HG03135 (cell line): ENCODE measurements at regions not wholly inside any gene's neighbourhood (a gene's known extent, or its start where the extent isn't known, plus 50 kb on each side); places are given as distances from the start of the nearest gene placed in this dataset.

Experiments
- ATAC-seq: cut with Tn5 transposase; IDR thresholded peaks from one replicate; pipeline ENCODE4 v1.9.1; 2021; ENCODE audit warnings: mild to moderate bottlenecking, moderate library complexity; ENCODE audit not compliant: unreplicated experiment

DNA sequence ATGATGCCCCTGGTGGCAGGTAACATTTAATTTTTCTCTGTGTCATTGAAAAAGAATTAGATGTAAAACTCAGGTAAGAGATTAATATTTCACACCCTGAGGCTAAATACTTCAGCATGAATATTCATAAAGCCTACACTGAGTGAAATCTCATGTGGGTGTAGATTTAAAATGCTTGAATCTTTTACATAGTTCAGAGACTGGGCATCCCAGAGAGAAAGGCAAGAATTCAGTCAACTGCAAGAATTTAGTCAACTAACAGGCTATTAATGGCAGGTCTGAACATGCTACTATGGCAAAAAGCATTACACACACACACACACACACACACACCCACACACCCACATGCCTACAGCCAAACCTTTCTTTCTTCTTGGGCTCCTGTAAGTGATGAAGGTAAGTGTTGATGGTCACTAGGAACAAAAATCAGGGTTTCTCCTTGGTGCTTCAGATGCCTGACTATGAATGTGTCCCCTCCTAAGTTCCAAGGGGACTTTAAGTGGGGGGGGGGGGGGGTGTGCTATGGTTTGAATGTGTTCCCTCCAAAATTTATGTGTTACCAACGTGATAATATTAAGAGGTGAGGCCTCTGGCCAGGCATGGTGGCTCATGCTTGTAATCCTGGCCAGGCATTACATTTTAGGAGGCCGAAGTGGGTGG is 63.7 kb upstream of the PSMD7 start:
- no peak for ATAC-seq

DNA sequence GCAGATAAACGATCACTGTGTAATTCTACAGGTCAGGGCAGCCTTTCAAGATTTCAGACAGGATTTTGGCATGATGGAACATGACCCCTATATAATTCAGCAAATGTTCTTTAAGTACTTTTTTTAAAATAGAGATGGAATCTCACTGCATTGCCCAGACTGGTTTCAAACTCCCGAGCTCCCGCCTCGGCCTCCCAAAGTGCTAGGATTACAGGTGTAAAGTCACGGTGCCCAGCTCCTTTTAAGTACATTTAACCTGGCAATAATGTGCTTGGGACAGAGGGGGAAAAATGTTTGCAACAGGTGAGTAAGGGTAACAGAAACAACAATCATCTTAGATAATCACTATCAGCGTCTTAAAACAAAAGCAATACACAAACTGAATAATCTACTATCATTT is 66.5 kb upstream of the PSMD7 start:
- no peak for ATAC-seq

DNA sequence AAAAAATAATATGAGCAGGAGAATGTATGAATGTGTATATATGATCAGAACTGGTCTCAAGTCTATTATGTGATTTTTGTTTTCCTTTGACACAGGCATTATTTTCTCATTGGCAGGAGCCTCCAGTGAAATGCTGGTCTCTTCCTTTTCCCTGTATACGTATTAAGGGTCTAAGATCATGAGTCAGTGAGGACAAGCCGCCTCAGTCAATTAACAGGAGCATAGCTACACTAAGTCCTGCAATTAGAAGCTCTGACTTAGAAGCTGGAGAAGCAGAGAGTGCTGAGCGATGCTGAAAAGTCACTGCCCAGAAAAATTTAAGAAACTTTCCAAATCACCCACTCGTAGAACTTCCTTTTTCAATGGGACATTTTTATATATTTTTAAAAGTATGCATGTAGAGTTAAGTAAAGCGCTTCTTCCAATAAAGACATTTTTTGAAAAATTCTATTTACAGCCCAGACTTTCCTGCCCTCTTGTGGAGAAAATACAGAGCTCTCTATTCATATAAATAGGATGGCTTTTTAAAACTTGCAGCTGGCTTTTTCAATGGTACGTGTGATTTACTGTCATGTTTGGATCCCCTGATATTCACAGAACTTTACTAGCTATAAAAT is 70.2 kb upstream of the PSMD7 start:
- no peak for ATAC-seq

DNA sequence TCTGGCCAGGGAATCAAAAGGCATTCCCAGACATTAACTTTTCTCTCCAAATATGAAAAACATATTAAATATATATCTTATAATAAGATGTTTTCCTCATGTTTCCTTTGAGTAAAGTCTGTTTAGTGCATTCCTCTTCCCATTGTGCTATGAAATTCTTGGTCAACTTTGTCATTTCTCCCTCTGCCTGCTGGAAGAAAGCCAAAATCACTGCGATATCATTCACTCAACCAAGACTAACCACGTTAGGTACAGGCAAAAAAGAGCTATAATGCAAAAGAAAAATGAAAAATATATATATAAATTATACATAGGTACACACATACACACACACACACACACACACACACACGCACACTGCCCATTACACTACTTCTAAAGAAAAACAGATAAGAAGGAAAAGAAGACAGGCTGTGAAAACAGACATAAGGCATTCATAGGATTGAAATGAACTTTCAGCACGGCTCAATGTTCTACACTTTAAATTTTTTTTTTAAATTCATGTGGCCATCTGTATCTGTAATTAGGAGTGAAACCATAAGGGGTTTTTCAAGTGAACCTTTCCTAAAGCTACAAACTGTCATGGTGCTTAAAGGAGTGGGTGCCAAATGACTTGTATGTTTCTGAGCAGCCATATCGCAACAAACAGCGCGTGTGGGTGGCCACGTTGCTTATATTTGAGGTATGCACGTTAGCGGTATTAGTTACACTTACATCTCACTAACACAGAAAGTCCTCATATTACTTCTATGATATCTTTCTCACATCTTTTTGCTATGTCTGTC is 71.6 kb upstream of the PSMD7 start:
- ATAC-seq, result no peak

DNA sequence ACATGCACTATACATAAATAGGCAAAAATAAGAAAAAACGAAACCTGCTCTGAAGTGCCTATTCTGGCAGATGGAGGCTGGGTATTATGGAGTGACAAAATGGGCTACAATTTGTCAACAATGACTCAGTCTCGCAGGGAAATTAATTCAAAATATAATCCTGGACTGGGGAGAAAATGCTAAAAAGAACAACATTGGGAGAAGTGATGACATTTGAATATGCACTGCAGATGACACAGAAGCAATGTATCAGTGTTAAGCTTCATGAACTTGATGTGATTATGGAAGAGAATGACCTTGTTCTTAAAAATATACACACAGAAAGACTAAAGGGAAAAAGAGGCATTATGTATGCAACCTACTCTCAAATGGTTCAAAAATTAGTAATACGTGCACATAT is 74.8 kb upstream of the PSMD7 start:
- no peak for ATAC-seq

DNA sequence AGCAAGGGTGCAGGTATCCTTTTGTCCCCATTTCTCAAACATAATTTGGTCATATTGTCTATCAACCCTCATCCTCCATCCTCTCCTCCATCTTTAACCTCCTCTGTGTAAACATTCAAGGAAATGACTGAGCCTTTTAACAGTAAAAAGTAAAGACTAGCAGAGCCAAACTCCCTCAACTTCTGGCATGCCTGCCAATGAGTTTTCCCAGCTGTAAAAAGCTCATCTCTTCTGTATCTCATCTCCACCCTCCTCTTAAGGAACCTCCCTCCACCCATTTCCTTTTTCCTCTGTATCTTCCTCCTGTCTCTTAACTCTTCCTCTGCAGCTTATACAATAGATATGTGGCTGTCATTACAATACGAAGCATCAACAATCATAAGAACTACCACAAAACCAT is 76.9 kb upstream of the PSMD7 start:
- ATAC-seq, result no peak

DNA sequence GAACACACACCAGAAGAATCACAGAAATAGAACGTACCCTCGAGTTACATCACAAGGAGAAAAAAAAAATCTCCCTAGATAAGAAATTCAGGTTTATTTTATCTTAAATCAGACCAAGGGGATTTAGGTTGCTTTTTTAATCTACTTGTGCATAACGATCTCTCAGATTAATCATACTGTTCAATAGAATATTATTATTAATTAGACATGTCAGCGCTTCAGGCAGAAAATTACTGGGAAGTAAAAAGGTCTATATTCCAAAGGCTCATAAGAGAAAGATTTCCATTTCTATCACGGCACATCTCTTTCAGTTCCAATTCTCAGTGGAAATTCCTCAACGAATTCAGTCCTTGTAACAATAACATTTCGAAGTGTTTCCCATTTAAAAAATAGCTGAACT is 77.7 kb upstream of the PSMD7 start:
- ATAC-seq, result no peak

DNA sequence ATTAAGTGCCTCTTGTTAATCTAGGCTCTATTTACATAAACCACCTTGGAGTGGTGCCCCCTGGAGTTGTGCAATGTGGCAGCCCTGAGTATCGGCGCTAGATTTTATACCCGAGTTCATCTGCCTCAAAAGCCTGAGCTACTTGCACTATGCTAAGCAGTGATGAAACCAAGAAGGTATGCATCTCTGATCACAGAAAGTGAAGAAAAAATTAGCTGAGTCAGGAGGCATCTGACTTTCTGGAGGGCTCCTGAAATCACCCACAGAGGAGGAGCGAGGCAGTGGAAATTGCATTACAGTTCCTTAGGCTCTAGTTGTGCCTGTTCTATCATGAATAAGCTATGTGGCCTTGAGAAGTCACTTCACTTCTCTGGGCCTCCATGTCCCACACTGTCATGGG is 80.3 kb upstream of the PSMD7 start:
- no peak for ATAC-seq

DNA sequence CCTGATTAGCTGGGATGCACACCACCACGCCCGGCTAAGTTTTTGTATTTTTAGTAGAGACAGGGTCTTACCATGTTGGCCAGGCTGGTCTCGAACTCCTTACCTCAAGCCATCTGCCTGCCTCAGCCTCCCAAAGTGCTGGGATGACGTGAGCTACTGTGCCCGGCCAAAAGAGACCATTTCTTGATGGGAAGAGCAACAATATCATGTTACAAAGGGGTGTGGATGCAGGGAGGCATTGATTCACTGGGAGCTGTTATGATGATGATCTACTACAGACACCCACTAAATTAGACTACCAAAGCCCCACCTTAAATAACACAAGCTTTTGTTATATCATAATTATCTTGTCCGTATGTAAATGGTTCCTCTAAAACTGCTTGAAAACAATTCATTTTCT is 81.4 kb upstream of the PSMD7 start:
- no peak for ATAC-seq

DNA sequence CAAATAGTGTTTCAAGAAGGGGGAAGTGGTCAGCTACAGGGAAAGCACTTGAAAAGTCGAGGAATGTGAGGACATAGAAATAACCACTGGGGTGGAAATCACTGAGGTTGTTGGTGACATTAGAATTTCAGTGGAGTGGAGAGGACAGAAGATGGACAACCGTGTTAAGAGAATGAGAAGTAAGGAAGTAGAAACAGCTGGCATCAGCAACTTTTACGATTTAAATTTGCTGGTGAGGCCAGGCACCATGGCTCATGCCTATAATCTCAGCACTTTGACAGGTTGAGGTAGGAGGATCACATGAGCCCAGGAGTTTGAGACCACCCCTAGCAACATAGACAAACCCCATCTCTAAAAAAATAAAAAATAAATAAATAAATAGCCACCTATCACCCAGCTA is 83.2 kb upstream of the PSMD7 start:
- ATAC-seq, result no peak

DNA sequence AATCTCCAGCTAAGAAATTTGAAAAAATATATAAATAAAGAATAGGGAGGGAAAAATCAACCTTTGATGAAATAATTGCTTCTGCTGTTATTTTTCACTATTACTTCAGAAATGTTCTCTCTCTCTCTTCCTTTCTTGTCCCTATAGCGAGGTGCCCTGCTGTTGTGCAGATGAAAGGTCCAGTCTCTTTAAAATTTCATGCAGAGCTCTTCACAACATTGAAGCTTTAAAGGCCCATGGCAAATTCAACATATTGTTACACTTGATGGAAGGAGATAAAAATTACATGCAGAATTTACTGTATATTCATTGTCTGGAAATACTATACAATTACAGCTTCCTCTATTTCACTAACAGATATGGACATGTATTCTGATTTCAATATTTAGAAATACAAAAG is 86.4 kb upstream of the PSMD7 start:
- ATAC-seq, result no peak

DNA sequence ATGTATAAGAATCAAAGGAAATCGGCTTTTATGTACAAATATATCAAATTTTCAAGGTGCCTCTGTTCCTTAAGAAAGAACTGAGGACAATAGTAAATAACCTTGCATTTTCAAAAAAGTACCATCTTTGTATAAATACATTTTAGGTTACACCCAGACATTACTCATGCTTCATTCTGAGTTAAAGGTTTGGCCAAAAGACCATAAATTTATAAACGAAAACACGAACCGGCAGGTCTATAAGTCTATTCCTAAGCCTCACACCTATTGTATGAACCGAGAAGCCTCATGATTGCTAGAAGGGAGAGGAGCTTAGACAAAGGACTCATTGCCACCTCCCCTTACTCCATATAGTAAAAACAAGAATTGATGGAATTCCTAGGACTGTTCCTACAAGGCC is 94.6 kb upstream of the PSMD7 start:
- no peak for ATAC-seq

DNA sequence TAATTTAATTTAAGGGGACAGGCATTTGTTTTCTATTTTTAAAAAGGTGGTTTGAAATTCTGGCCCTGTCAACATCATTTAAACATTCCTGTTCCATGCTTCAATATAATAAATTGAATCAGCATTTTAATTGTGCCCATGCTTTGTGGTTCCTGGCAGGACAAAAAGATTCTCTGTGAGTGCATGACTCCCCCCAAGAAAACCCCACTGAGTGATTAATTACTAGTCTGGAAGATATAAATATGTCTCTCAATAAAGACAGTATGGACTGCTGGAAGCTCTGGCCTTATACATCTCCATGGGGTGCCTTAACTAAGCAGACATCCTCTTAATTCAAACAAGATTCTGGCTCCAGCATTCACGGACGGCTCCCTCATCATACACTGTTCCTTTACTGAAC is 95.0 kb upstream of the PSMD7 start:
- ATAC-seq, result no peak

DNA sequence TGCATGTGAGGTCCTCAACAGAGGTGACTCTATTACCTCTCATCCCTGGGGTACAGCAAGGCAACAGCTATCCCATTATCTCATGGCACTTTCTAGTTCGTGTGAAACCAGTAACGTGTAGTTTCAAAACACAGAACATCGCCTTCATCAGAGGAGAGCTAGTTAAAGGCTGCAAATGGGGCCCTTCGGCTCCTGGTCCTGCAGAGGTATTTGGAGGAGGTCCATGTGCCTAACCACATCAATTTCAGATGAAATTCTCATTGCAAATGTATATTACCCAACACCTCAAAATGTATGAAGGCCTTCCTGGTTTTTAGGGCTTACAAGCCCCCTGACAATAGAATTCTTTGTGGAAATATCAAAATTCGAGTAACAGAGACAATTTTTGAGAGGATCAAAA is 95.7 kb upstream of the PSMD7 start:
- ATAC-seq, result no peak

DNA sequence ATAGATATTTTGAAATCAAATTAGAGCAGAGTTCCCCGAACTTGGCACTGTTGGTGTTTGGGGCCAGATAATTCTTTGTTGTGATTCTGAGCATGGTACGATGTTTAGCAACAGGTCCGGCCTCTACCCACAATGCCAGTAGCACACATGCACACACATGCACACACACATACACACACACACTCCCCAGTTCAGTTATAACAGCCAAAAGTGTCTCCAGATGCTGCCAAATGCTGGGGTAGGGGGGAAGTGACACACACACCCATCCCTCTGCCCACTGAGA is 96.8 kb upstream of the PSMD7 start:
- ATAC-seq, result no peak

DNA sequence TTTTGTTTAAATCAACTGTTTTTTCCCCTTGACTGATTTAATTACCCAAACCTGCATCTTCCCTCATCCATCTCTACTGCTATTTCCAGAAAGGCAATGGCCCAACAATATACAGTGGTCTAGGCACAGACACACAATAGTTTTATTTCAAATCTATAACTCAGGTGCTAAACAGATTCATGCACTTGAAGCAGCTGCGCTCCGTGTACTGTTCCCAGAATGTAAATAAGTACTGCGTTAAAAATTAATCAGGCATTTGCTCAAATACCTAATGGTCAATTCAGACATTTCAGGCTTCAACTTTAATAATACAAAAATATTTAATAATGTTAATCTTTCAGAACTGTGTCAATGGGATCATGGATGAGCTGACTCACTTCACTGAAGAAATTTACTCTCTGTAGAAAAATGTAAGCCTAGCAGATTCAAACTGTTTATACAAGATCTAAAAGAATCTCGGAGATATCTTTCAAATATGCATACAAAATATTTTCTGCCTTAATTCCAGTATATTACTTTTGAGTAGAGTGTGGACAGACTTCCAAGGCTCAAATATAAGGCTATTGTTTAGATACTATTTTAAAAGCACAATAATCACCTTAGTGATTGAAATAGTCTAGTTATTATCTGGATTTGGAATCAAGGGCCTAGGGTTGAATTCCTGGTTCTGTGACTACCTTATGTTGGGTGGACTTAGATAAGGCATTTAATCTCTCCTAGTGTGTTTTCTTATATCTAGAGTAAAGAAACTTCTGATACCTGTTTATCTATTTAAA is 97.4 kb upstream of the PSMD7 start:
- ATAC-seq, result no peak

DNA sequence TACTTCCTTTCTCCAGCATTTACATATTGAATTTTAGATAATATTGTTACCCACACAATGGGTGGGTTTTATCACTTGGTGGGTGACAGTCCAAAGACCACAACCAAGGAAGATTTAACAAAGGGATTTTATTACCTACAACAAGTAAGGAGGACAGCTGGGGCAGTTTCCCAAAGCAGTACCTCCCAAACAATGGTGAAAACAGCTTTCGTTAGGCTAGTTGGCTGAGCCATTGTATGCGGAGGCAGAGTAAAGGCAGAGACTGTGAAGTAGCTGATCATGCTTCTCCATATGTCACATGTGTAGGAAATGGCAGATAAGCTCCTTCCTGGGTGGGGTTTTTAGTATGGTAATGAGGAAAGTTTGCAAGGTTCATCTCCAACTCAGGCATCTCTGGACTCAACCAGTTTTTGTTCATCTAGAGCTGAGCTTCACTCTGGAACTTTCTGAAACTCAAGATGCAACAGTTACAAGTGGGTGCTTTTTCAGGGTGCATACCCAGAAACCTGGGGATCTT is 104.3 kb upstream of the PSMD7 start:
- no peak for ATAC-seq

DNA sequence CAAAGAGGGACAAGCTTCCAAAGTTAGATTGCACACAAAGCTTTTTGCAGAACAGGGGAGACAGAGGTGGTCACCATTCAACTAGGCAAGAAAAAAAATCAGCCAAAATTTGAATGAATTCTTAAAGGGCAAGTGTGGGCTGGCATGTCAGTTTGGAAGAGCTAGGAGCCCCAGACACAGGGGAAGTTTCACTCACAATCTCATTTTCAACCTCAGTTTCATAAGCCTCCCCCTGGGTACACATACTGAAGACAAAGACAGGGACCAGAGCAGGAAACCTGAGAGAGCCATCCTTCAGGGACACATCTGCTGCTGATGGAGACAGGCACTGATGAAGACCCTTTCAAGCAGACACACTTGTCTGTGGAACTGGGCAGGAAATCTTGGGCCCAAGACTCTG is 106.3 kb upstream of the PSMD7 start:
- ATAC-seq, result no peak

DNA sequence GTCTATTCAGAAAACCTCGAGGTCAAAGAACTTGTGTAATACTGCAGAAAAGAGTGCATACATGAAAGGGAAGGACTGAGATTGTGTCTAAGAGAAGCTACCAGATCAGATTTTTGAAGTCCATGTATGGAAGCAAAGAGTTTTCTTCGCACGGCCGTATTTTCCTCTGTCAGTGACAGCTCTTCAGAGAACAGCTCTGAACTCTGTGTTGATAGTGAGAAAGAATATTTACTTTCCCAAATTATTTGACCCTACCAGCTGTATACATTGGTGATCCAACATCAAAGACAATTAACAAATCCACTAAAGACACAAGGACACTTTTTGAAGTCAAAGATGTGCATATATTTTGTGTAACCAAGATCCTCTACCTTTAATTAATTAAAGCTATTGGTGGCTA is 107.8 kb upstream of the PSMD7 start:
- ATAC-seq, result no peak

DNA sequence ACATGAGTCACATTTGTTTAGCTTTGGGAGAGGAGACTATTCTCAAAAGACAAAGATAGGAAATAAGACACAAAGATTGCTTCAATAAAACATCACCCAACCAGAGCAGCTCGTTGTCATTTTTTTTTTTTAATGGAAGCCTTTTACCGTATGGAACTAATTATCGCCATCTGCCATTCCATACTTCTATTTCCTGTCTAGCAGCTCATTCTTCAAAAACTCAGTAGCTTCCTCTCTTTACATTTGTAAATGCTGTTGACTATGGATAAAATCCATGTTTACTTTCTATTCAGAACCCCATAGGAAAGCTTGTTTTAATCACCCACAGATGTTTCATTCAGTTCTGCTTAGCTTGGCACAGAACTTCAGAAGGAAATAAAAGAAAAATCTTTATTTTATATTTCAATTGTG is 110.0 kb upstream of the PSMD7 start:
- no peak for ATAC-seq

DNA sequence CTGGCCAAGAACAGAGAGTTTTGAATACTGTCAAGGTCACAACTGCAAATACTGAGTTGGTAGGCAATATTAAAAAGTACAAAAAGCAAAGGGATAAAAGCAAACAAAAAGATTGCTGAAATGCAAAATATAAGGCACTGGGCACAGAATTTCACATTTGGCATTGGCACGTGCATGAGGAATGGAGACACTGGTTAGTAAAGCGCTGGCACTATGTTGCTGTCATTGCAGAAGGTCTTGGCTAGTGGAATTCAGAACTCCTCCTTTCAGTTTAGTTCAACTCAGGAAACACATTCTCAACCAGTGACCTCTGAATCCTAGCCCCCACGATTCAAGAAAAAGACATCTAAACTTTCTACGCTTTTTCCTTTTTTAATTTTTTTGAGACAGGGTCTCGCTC is 111.8 kb upstream of the PSMD7 start:
- ATAC-seq, result no peak
